HCT116 (cell line): ENCODE measurements at regions not wholly inside any gene's neighbourhood (a gene's known extent, or its start where the extent isn't known, plus 50 kb on each side); places are given as distances from the start of the nearest gene placed in this dataset.
A peak's percentile ranks its signal among the peaks of the same experiment; 100 is the strongest.

Source experiments
- EZH2 ChIP-seq: fragments of 200-600 bp; sonication (generic); IDR thresholded peaks from 2 replicates; pipeline ENCODE4 v1.6.1; 2017; ENCODE audit warnings: antibody characterized with exemption, mixed run types
- EZH2phosphoT487 ChIP-seq: fragments of 200-600 bp; IDR thresholded peaks from 2 replicates; pipeline ENCODE4 v1.6.1; 2018; ENCODE audit warnings: antibody characterized with exemption, borderline replicate concordance
- FOSL1 ChIP-seq: IDR thresholded peaks from 2 replicates; pipeline ENCODE4 v1.6.1; 2012; ENCODE audit warnings: low read depth
- POLR2A ChIP-seq: IDR thresholded peaks from 2 replicates; pipeline ENCODE4 v1.7.0; 2011; ENCODE audit warnings: borderline replicate concordance; ENCODE audit not compliant: insufficient read depth, insufficient read length; ENCODE audit errors: extremely low read depth
- POLR2AphosphoS5 ChIP-seq: IDR thresholded peaks from 2 replicates; pipeline ENCODE4 v1.6.1; 2011; ENCODE audit warnings: mild to moderate bottlenecking, low read depth, low read length, moderate library complexity
- YY1 ChIP-seq: IDR thresholded peaks from 2 replicates; pipeline ENCODE4 v1.6.1; 2011; ENCODE audit warnings: low read length, low read depth, moderate library complexity, mild to moderate bottlenecking; ENCODE audit not compliant: insufficient replicate concordance; ENCODE audit errors: extremely low read depth
- TF ChIP-seq, protein P1 (sequence below), 3 experiments: fragments of 200-600 bp in 1 of 3; sonication (generic) in 1 of 3; IDR thresholded peaks in 2 of 3; conservative IDR thresholded peaks in 1 of 3; 2 replicates each; pipeline ENCODE4 v1.5.1; 2012 to 2017; ENCODE audit warnings: low read depth in 2 of 3, low read length in 2 of 3, antibody characterized with exemption in 1 of 3, borderline replicate concordance in 1 of 3, control low read depth in 1 of 3, mild to moderate bottlenecking in 1 of 3, mixed read lengths in 1 of 3, mixed run types in 1 of 3, moderate library complexity in 1 of 3; ENCODE audit not compliant: insufficient read depth in 1 of 3
- TF ChIP-seq, protein P2 (sequence below): IDR thresholded peaks from 2 replicates; pipeline ENCODE4 v1.6.1; 2011; ENCODE audit warnings: mild to moderate bottlenecking, low read length, moderate library complexity; ENCODE audit not compliant: insufficient replicate concordance; ENCODE audit errors: extremely low read depth

GRCh38 chr12:107411792-107412535, 273.6 kb upstream of the PWP1 start:
- TF ChIP-seq, protein P1, sequence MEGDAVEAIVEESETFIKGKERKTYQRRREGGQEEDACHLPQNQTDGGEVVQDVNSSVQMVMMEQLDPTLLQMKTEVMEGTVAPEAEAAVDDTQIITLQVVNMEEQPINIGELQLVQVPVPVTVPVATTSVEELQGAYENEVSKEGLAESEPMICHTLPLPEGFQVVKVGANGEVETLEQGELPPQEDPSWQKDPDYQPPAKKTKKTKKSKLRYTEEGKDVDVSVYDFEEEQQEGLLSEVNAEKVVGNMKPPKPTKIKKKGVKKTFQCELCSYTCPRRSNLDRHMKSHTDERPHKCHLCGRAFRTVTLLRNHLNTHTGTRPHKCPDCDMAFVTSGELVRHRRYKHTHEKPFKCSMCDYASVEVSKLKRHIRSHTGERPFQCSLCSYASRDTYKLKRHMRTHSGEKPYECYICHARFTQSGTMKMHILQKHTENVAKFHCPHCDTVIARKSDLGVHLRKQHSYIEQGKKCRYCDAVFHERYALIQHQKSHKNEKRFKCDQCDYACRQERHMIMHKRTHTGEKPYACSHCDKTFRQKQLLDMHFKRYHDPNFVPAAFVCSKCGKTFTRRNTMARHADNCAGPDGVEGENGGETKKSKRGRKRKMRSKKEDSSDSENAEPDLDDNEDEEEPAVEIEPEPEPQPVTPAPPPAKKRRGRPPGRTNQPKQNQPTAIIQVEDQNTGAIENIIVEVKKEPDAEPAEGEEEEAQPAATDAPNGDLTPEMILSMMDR (IDR thresholded peaks at IDR 0.05 in 2 of 3, conservative IDR thresholded peaks at IDR 0.05 in 1 of 3; ENCODE audit: borderline replicate concordance in 1 of 3, insufficient read depth in 1 of 3, low read depth in 2 of 3, low read length in 2 of 3) = no peak
- TF ChIP-seq POLR2A (no peak), EZH2 (no peak), YY1 (no peak), EZH2phosphoT487 (no peak), FOSL1 (peak; percentile 18; the same call in 1 of the 2 replicates), POLR2AphosphoS5 (no peak)
- TF ChIP-seq, protein P2, sequence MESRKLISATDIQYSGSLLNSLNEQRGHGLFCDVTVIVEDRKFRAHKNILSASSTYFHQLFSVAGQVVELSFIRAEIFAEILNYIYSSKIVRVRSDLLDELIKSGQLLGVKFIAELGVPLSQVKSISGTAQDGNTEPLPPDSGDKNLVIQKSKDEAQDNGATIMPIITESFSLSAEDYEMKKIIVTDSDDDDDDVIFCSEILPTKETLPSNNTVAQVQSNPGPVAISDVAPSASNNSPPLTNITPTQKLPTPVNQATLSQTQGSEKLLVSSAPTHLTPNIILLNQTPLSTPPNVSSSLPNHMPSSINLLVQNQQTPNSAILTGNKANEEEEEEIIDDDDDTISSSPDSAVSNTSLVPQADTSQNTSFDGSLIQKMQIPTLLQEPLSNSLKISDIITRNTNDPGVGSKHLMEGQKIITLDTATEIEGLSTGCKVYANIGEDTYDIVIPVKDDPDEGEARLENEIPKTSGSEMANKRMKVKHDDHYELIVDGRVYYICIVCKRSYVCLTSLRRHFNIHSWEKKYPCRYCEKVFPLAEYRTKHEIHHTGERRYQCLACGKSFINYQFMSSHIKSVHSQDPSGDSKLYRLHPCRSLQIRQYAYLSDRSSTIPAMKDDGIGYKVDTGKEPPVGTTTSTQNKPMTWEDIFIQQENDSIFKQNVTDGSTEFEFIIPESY = no peak
